ENCODE measurements at regions not wholly inside any gene's neighbourhood (a gene's known extent, or its start where the extent isn't known, plus 50 kb on each side); places are given as distances from the start of the nearest gene placed in this dataset.

GRCh38 chr5:32990593-32991420 is 279.7 kb downstream of the NPR3 start:
- no peak for DNase-seq (ENCODE audit: low spot score)

GRCh38 chr5:32991421-32991815 is 280.3 kb downstream of the NPR3 start:
- DNase-seq (ENCODE audit: low spot score) = no peak

GRCh38 chr5:32996336-32996735 is 285.2 kb downstream of the NPR3 start:
- no peak for DNase-seq (ENCODE audit: low spot score)

- no peak for DNase-seq (ENCODE audit: low spot score)
Observed at GRCh38 chr5:33008751-33009418, 297.8 kb downstream of the NPR3 start.

GRCh38 chr5:33010846-33011245 is 299.7 kb downstream of the NPR3 start:
- DNase-seq (ENCODE audit: low spot score) = no peak

- DNase-seq (ENCODE audit: low spot score) = no peak
Observed at GRCh38 chr5:33011801-33012200, 300.7 kb downstream of the NPR3 start.

- no peak for DNase-seq (ENCODE audit: low spot score)
Observed at GRCh38 chr5:33023649-33024048, 312.5 kb downstream of the NPR3 start.

GRCh38 chr5:33032271-33033070 is 321.4 kb downstream of the NPR3 start:
- DNase-seq (ENCODE audit: low spot score) = no peak

GRCh38 chr5:33033516-33033915 is 322.4 kb downstream of the NPR3 start:
- DNase-seq (ENCODE audit: low spot score) = no peak

GRCh38 chr5:33034777-33035176 is 323.7 kb downstream of the NPR3 start:
- DNase-seq (ENCODE audit: low spot score) = no peak

GRCh38 chr5:33035851-33036527 is 324.9 kb downstream of the NPR3 start:
- DNase-seq (ENCODE audit: low spot score) = no peak

- no peak for DNase-seq (ENCODE audit: low spot score)
Observed at GRCh38 chr5:33037076-33037475, 326.0 kb downstream of the NPR3 start.

- no peak for DNase-seq (ENCODE audit: low spot score)
Observed at GRCh38 chr5:33041586-33041985, 330.5 kb downstream of the NPR3 start.

GRCh38 chr5:33043343-33043997 is 332.3 kb downstream of the NPR3 start:
- no peak for DNase-seq (ENCODE audit: low spot score)

GRCh38 chr5:33046091-33046490 is 335.0 kb downstream of the NPR3 start:
- no peak for DNase-seq (ENCODE audit: low spot score)

- no peak for DNase-seq (ENCODE audit: low spot score)
Observed at GRCh38 chr5:33048315-33048714, 337.2 kb downstream of the NPR3 start.

- no peak for DNase-seq (ENCODE audit: low spot score)
Observed at GRCh38 chr5:33049298-33049697, 338.2 kb downstream of the NPR3 start.

GRCh38 chr5:33049842-33050241 is 338.7 kb downstream of the NPR3 start:
- DNase-seq (ENCODE audit: low spot score) = no peak

GRCh38 chr5:33059081-33059480 is 348.0 kb downstream of the NPR3 start:
- DNase-seq (ENCODE audit: low spot score) = no peak

- DNase-seq (ENCODE audit: low spot score) = no peak
Observed at GRCh38 chr5:33065131-33065530, 354.0 kb downstream of the NPR3 start.

GRCh38 chr5:33067291-33067690 is 356.2 kb downstream of the NPR3 start:
- DNase-seq (ENCODE audit: low spot score) = no peak

- DNase-seq (ENCODE audit: low spot score) = no peak
Observed at GRCh38 chr5:33068786-33069185, 357.7 kb downstream of the NPR3 start.

Data from globus pallidus (tissue), 1 donor.